MM.1S (cell line): ENCODE measurements at regions not wholly inside any gene's neighbourhood (a gene's known extent, or its start where the extent isn't known, plus 50 kb on each side); places are given as distances from the start of the nearest gene placed in this dataset.

Experiments used
- EZH2 ChIP-seq: fragments of 300-600 bp; sonication (generic); optimal IDR thresholded peaks from 2 replicates; pipeline ENCODE3; 2017; ENCODE audit warnings: low read depth, mild to moderate bottlenecking, antibody characterized with exemption, low read length, mixed read lengths
- EZH2phosphoT487 ChIP-seq: fragments of 300-600 bp; sonication (generic); IDR thresholded peaks from 2 replicates; pipeline ENCODE4 v1.6.1; 2018; ENCODE audit warnings: antibody characterized with exemption, low read length
- TF ChIP-seq, protein P1 (sequence below): fragments of 300-600 bp; sonication (generic); IDR thresholded peaks from 2 replicates; pipeline ENCODE4 v1.5.1; 2016; ENCODE audit warnings: antibody characterized with exemption, low read length, mixed read lengths

DNA sequence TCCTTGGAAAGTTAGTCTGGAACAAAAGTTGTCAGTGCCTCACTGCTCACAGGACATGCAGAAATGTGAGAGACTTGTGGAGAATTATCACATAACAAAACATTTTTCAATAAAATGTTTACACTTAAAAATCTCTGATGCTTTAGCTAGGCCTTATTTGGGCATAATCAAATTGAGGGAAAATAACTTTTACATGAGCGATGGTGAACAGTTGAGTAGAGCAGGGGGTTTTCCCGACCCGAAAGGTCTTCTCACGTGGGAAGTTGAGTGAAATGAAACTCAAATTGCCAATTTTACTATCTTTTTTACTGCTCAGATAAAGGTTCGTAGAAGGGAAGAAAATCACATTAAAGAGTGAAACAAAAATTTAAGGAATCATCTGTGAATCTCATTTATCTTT is 465.6 kb downstream of the MTX2 start:
- TF ChIP-seq, protein P1, sequence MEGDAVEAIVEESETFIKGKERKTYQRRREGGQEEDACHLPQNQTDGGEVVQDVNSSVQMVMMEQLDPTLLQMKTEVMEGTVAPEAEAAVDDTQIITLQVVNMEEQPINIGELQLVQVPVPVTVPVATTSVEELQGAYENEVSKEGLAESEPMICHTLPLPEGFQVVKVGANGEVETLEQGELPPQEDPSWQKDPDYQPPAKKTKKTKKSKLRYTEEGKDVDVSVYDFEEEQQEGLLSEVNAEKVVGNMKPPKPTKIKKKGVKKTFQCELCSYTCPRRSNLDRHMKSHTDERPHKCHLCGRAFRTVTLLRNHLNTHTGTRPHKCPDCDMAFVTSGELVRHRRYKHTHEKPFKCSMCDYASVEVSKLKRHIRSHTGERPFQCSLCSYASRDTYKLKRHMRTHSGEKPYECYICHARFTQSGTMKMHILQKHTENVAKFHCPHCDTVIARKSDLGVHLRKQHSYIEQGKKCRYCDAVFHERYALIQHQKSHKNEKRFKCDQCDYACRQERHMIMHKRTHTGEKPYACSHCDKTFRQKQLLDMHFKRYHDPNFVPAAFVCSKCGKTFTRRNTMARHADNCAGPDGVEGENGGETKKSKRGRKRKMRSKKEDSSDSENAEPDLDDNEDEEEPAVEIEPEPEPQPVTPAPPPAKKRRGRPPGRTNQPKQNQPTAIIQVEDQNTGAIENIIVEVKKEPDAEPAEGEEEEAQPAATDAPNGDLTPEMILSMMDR = no peak
- TF ChIP-seq EZH2 (no peak), EZH2phosphoT487 (no peak)
